GM21360 (cell line): ENCODE measurements at regions not wholly inside any gene's neighbourhood (a gene's known extent, or its start where the extent isn't known, plus 50 kb on each side); places are given as distances from the start of the nearest gene placed in this dataset.

Experiments
- ATAC-seq: cut with Tn5 transposase; IDR thresholded peaks from one replicate; pipeline ENCODE4 v1.9.1; 2021; ENCODE audit warnings: mild to moderate bottlenecking, moderate library complexity; ENCODE audit not compliant: unreplicated experiment

- ATAC-seq, result no peak
Measured at GRCh38 chr3:98969295-98969694, 67.8 kb upstream of the DCBLD2 start.

- no peak for ATAC-seq
Measured at GRCh38 chr3:98968824-98969223, 67.3 kb upstream of the DCBLD2 start.

- ATAC-seq, result no peak
Measured at GRCh38 chr3:98968347-98968746, 66.9 kb upstream of the DCBLD2 start.

GRCh38 chr3:98967758-98968157 is 66.3 kb upstream of the DCBLD2 start:
- no peak for ATAC-seq

- no peak for ATAC-seq
Measured at GRCh38 chr3:98966862-98967546, 65.5 kb upstream of the DCBLD2 start.

GRCh38 chr3:98966434-98966833 is 64.9 kb upstream of the DCBLD2 start:
- ATAC-seq, result no peak

- no peak for ATAC-seq
Measured at GRCh38 chr3:98964784-98965183, 63.3 kb upstream of the DCBLD2 start.

GRCh38 chr3:98963546-98963945 is 62.1 kb upstream of the DCBLD2 start:
- ATAC-seq, result no peak

GRCh38 chr3:98962951-98963350 is 61.5 kb upstream of the DCBLD2 start:
- ATAC-seq, result no peak

GRCh38 chr3:98962189-98962930 is 60.9 kb upstream of the DCBLD2 start:
- ATAC-seq, result no peak

GRCh38 chr3:98961161-98962155 is 60.0 kb upstream of the DCBLD2 start:
- ATAC-seq, result no peak

- no peak for ATAC-seq
Measured at GRCh38 chr3:98957681-98958080, 56.2 kb upstream of the DCBLD2 start.

GRCh38 chr3:98956008-98956407 is 54.5 kb upstream of the DCBLD2 start:
- ATAC-seq, result no peak

- no peak for ATAC-seq
Measured at GRCh38 chr3:98954791-98955604, 53.5 kb upstream of the DCBLD2 start.

- ATAC-seq, result no peak
Measured at GRCh38 chr3:98954242-98954641, 52.7 kb upstream of the DCBLD2 start.

- no peak for ATAC-seq
Measured at GRCh38 chr3:98952404-98952803, 50.9 kb upstream of the DCBLD2 start.
